Right lobe of liver (tissue), 6 donors: ENCODE measurements at regions not wholly inside any gene's neighbourhood (a gene's known extent, or its start where the extent isn't known, plus 50 kb on each side); places are given as distances from the start of the nearest gene placed in this dataset.

Experiments
- ATAC-seq, 4 donors: fragments of 200-7000 bp; cut with Tn5 transposase; one replicate each; pipeline ENCODE4 v1.9.1; 2020; ENCODE audit warnings: mild to moderate bottlenecking in 4 of 4, moderate library complexity in 4 of 4
- DNase-seq, 3 donors: peaks; one replicate each; pipeline ENCODE4 v3.0.0-alpha.2; 2020
- H3K27ac ChIP-seq, 3 donors: fragments of 200-600 bp; one replicate each; pipeline ENCODE4 v1.8.0; 2022
- H3K27me3 ChIP-seq, 2 donors: fragments of 200-600 bp; one replicate each; pipeline ENCODE4 v1.8.0; 2022
- H3K36me3 ChIP-seq, 4 donors: fragments of 200-600 bp; sonication (generic) in 1 of 4; one replicate each; pipeline versions ENCODE4 v1.5.1 to v1.8.0; 2017 to 2022; ENCODE audit warnings: control low read depth in 1 of 4
- H3K4me1 ChIP-seq, 4 donors: fragments of 200-600 bp; sonication (generic) in 1 of 4; one replicate each; pipeline versions ENCODE4 v1.5.1 to v1.8.0; 2017 to 2022; ENCODE audit warnings: control low read depth in 1 of 4
- H3K4me3 ChIP-seq, 3 donors: fragments of 200-600 bp; one replicate each; pipeline ENCODE4 v1.8.0; 2022
- H3K9me3 ChIP-seq, 4 donors: fragments of 200-600 bp; sonication (generic) in 1 of 4; one replicate each; pipeline versions ENCODE4 v1.5.1 to v1.8.0; 2017 to 2022; ENCODE audit warnings: control low read depth in 1 of 4
- POLR2A ChIP-seq: fragments of 450-650 bp; IDR thresholded peaks from one replicate; pipeline ENCODE4 v1.6.1; 2017; ENCODE audit warnings: antibody characterized with exemption, mild to moderate bottlenecking
- WGBS: methylation state at CpG from one replicate; pipeline ENCODE4 v1.1.6; 2018; ENCODE audit warnings: low coverage, low lambda C conversion rate; ENCODE audit not compliant: insufficient coverage; ENCODE audit errors: missing lambda C conversion rate; 5-methylcytosine and 5-hydroxymethylcytosine counted together
- intact Hi-C, 2 donors: fragments of 100-400 bp; cut with DNase I; formaldehyde crosslinking; loops; one replicate each; pipeline versions ENCODE4 v1.11.2 to v1.14.1; 2022
- TF ChIP-seq, protein P1 (sequence below), 4 donors: fragments of 200-600 bp in 3 of 4; fragments of 450-650 bp in 1 of 4; IDR thresholded peaks; one replicate each; pipeline versions ENCODE4 v1.5.1 to v1.8.0; 2016 to 2022; ENCODE audit warnings: antibody characterized with exemption in 4 of 4, mild to moderate bottlenecking in 2 of 4
- donor health status: DM: no; HTN: yes; CAD: no.
- donor health status: DM: no; HTN: no; CAD: no.
- donor health status: DM: no; HTN: no; CAD: no.
- donor health status: DM: no; HTN: yes; CAD: no.
- donor health status: DM: no; HTN: yes; CAD: no.

DNA sequence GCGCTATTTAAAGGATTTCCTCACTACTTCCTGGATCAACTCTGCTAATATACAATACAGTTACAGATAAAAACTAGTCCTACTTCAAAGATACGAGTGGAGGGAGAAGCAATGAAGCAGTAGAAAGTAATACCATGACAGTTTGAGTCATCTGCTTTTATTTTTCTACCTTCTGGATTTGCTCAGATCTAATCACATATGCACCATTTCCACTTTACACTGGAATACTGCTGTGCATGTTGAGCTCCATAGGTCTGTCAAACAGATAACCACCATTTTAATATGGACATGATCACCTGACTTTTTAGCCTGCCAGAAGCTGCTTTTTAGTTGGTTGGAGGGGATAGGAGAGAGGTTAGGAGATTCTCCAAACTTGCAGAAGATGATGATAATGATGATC, 92.5 kb downstream of the MMUT start:
- Histone ChIP-seq H3K27me3 (no peaks in the 10 kb centered on the region), H3K9me3 (no peaks in the 10 kb centered on the region), H3K4me1 (no peaks in the 10 kb centered on the region), H3K27ac (no peak overlapping the region), H3K36me3 (no peaks in the 10 kb centered on the region), H3K4me3 (no peak overlapping the region)
- DNase-seq, result no peak
- WGBS, result 15% methylated on average over 2 of the region's 2 CpGs
- no peak for ATAC-seq
- intact Hi-C loops, result no loop called here
- no peak for TF ChIP-seq POLR2A
- TF ChIP-seq, protein P1, sequence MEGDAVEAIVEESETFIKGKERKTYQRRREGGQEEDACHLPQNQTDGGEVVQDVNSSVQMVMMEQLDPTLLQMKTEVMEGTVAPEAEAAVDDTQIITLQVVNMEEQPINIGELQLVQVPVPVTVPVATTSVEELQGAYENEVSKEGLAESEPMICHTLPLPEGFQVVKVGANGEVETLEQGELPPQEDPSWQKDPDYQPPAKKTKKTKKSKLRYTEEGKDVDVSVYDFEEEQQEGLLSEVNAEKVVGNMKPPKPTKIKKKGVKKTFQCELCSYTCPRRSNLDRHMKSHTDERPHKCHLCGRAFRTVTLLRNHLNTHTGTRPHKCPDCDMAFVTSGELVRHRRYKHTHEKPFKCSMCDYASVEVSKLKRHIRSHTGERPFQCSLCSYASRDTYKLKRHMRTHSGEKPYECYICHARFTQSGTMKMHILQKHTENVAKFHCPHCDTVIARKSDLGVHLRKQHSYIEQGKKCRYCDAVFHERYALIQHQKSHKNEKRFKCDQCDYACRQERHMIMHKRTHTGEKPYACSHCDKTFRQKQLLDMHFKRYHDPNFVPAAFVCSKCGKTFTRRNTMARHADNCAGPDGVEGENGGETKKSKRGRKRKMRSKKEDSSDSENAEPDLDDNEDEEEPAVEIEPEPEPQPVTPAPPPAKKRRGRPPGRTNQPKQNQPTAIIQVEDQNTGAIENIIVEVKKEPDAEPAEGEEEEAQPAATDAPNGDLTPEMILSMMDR (IDR thresholded peaks at IDR 0.05), result no peak

DNA sequence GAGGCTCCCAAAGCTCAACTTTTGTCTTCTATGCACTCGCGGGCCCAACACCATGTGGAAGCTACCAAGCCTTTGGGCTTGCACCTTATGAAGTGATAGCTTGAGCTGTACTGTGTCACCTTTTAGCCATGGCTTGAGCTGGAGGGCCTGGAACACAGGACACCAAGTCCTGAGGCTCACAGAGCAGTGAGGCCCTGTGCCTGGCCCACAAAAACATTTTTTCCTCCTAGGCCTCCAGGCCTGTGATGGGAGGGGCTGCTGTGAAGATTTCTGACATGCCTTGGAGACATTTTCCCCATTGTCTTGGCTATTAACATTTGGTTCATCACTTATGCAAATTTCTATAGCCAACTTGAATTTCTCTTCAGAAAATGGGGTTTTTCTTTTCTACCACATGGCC, 96.5 kb downstream of the MMUT start:
- Histone ChIP-seq H3K9me3 (no peaks in the 10 kb centered on the region), H3K4me3 (no peak overlapping the region), H3K36me3 (no peaks in the 10 kb centered on the region), H3K27ac (no peak overlapping the region), H3K4me1 (no peaks in the 10 kb centered on the region), H3K27me3 (no peaks in the 10 kb centered on the region)
- TF ChIP-seq POLR2A, result no peak
- TF ChIP-seq, protein P1 (IDR thresholded peaks at IDR 0.05), result no peak
- ATAC-seq (no peak), DNase-seq (no peak)
- WGBS, result 75% methylated on average over 2 of the region's 2 CpGs
- intact Hi-C loops, result no loop called here

DNA sequence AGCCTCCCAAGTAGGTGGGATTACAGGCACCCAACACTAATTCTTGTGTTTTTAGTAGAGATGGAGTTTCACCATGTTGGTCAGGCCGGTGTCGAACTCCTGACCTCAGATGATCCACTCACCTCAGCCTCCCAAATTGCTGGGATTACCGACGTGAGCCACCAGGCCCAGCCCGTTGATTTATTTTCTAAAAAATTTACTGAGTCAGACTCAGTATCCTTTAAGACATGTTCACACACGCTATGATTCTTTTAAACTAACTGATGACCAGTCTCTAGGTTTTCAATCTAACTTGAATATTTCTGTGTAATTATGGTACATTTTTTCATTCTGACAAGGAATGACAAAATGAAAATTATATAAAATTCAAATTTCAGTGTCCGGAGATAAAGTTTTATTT, 114.5 kb downstream of the MMUT start:
- DNase-seq (no peak), ATAC-seq (no peak)
- Histone ChIP-seq H3K27ac (no peak overlapping the region), H3K9me3 (no peaks in the 10 kb centered on the region), H3K36me3 (no peaks in the 10 kb centered on the region), H3K4me1 (no peaks in the 10 kb centered on the region), H3K27me3 (no peaks in the 10 kb centered on the region), H3K4me3 (no peak overlapping the region)
- WGBS, result 69% methylated on average over 6 of the region's 7 CpGs
- TF ChIP-seq, protein P1 (IDR thresholded peaks at IDR 0.05), result no peak
- intact Hi-C loops, result no loop called here

DNA sequence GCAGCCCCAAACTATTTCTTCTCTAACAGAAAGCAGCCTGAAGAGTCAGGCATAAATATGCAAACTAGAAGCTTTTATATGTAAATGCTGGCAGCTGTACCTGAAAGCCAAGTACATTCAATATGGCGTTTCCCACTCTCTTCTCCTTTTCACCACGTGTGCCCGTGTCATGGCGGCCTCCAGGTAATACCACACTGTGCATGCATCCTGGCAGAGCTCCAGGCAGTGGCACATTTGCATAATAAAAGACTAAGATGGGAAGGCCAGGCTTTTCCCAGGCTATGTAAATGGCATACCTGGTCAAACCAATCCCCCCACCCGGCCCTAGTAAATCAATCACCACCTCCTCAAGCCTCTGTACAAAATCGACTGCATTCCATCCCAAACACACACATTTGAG, 120.6 kb downstream of the MMUT start:
- no peak for ATAC-seq
- 47% methylated on average over 4 of the region's 6 CpGs for WGBS
- Histone ChIP-seq H3K4me3 (no peak overlapping the region), H3K27me3 (no peaks in the 10 kb centered on the region), H3K36me3 (no peaks in the 10 kb centered on the region), H3K9me3 (no peaks in the 10 kb centered on the region), H3K4me1 (no peaks in the 10 kb centered on the region), H3K27ac (no peak overlapping the region)
- TF ChIP-seq POLR2A, result no peak
- TF ChIP-seq, protein P1 (IDR thresholded peaks at IDR 0.05), result no peak
- intact Hi-C loops, result no loop called here
- no peak for DNase-seq

DNA sequence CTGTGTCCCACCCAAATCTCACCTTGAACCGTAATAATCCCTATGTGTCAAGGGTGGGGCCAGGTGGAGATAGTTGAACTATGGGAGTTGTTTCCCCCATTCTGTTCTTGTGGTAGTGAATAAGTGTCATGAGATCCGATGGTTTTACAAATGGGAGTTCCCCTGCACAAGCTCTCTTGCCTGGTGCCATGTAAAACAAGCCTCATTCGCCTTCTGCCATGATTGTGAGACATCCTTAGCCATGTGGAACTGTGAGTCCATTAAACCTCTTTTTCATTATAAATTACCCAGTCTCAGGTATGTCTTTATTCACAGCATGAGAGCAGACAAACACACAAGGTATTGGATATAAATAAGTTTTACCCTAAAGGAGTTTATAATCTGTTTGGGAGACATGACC, 121.2 kb downstream of the MMUT start:
- ATAC-seq, result no peak
- TF ChIP-seq, protein P1 (IDR thresholded peaks at IDR 0.05), result no peak
- TF ChIP-seq POLR2A, result no peak
- H3K4me1 ChIP-seq, result no peaks in the 10 kb centered on the region

More for the DNA sequence above, 121.2 kb downstream of the MMUT start:
- no peak overlapping the region for H3K27ac ChIP-seq
- no peaks in the 10 kb centered on the region for H3K9me3 ChIP-seq
- no peak for DNase-seq
- H3K36me3 ChIP-seq, result no peaks in the 10 kb centered on the region
- no peaks in the 10 kb centered on the region for H3K27me3 ChIP-seq
- H3K4me3 ChIP-seq, result no peak overlapping the region
- 45% methylated on average over 3 of the region's 3 CpGs for whole genome bisulfite sequencing
- intact Hi-C loops, result no loop called here
